HG03108 (cell line): ENCODE measurements at regions not wholly inside any gene's neighbourhood (a gene's known extent, or its start where the extent isn't known, plus 50 kb on each side); places are given as distances from the start of the nearest gene placed in this dataset.

ENCODE experiments used
- ATAC-seq: cut with Tn5 transposase; IDR thresholded peaks from one replicate; pipeline ENCODE4 v1.9.1; 2021; ENCODE audit warnings: moderate library complexity; ENCODE audit not compliant: unreplicated experiment

DNA sequence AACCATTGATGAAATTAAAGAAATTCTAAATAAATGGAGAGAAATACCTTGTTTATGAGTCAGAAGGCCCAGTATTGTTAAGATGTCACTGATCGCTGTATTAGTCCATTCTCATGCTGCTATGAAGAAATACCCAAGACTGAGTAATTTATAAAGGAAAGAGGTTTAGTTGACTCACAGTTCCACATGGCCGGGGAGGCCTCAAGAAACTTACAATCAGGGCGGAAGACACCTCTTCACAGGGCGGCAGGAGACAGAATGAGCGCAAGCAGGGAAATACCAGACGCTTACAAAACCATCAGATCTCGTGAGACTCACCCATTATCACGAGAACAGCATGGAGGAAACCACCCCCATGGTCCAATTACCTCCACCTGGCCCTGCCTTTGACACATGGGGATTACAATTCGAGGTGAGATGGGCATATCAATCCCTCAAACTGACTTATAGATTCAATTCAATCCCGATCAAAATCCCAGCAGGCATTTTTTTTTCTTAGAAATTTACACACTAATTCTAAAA is 157.2 kb downstream of the ENGASE start:
- ATAC-seq, result no peak

- ATAC-seq, result no peak
Observed at GRCh38 chr17:79230576-79230975, 156.0 kb downstream of the ENGASE start.

GRCh38 chr17:79226037-79226436 is 151.4 kb downstream of the ENGASE start:
- no peak for ATAC-seq

- no peak for ATAC-seq
Observed at GRCh38 chr17:79224903-79225302, 150.3 kb downstream of the ENGASE start.

DNA sequence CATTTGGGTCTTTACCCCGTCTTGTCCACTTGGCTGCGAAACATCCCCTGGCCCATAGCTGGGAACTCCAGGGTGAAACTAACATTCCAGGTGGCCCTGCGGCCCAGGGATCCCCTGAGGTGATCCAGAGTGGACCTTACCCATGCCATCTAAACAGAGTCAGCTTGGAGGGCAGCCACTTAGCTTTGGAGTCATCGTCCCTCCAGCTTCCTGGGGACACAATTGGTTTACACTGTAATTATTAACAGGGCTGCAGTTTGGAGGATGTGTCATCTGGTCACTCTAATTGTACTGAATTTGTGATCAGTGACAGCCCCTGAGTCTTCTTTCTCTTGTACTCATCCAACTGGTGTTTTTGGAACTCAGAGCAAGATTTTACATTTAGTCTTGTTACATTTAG is 149.9 kb downstream of the ENGASE start:
- no peak for ATAC-seq

DNA sequence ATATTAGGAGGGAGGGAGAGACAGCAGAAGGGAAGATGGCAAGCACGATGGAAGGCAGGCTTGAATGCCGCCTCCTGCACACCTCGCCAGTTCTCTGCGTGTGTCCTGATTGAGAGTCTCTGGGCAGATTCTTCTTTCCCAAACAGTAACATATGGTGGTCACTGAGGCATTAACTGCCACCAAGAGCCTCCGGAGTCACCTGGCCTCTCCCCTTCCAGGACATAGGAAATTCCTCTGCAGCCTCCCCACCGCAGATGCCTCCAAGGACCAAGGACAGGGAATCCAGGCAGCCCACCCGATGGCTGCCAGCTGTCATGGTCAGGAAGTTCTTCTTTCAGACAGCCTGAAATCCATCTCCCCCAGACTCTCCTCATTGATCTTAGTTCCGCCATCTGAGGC is 149.3 kb downstream of the ENGASE start:
- ATAC-seq, result no peak

GRCh38 chr17:79223471-79223870 is 148.8 kb downstream of the ENGASE start:
- ATAC-seq, result no peak

- no peak for ATAC-seq
Observed at GRCh38 chr17:79221597-79221996, 147.0 kb downstream of the ENGASE start.

DNA sequence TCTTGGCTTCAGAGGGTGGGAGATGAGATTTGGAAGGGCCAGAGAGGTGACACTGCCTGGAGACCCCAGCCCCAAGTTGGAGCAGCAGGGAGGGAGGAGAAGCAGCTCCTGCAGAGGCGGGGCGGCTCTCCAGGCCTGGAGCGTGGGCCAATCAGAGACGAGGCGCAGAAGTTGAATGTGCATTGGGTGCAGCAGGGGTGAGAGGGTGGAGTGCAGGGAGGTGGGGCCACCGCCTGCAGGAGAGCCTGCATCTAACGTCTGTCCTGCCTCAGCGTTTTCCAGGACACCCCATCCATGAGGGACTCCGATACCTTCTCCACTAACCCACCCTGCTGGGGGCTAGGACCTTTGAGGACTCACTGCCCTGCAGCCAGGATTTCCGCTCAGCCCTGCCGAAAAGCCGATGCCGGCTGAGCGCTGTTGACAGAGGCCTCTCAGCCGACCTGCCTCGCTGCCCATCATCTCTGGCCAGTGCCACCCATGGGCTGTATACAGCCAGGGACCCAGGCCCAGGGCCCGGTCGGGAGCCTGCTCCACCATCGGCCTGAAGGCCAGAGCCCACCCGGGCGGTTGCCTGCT is 146.2 kb downstream of the ENGASE start:
- ATAC-seq, result no peak

DNA sequence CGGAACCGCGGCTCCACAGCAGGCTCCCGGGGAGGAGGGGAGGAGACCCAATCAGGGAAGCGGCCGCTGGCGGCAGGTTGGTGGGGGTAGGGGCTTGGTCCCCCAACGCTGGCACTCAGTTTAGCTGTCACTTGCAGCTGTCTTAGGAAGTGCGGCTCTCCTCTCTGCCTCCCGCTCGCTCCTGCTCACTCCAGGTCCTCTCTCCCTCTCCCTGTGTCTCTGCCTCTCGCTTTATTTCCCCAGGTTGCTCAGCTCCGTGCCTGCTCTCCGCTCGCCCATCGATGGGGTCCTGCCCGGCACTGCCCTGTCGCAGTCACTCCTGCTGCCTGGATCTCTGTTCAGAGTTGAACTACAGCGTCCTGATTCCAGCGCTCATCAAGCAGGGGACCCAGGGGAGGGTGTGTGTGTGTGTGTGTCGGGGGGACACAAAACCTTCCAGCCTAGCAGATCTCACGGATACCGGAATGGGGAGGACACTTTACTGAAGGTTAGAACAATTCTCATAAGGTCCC is 145.6 kb downstream of the ENGASE start:
- ATAC-seq, result no peak

GRCh38 chr17:79219208-79219935 is 144.7 kb downstream of the ENGASE start:
- no peak for ATAC-seq

- no peak for ATAC-seq
Observed at GRCh38 chr17:79218825-79219200, 144.2 kb downstream of the ENGASE start.

DNA sequence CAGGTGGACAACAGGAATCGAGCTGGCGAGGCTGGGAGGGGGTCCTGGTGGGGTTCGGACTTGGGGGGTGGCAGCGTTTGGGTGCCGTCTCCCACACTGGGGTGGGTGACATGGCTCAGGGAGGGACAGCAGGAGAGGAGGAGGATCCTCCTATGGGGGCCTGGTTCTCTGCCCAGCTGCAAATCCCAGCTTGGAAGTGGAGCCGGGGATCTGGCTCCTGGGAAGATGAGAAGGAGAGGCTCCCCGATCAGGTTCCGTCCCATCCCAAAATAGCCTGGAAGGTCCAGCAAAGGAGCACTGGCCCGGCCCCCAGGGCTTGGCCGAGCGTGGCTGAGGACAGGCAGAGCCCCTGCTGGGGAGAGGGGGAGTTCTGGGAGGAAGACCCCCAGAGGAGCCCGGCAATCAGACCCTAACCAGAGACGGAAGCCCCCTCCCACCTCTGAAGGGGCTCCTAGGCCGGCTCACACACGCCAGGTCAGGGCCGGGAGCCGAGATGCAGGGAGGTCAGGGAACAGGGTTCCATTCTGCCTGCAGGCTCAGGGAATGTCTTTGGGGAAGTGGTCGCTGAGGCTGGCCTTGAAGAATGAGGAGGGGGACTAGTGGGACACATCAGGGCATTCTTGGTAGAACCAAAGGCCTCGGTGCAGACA is 143.7 kb downstream of the ENGASE start:
- no peak for ATAC-seq

- no peak for ATAC-seq
Observed at GRCh38 chr17:79217473-79218135, 143.0 kb downstream of the ENGASE start.

GRCh38 chr17:79216826-79217225 is 142.2 kb downstream of the ENGASE start:
- no peak for ATAC-seq

DNA sequence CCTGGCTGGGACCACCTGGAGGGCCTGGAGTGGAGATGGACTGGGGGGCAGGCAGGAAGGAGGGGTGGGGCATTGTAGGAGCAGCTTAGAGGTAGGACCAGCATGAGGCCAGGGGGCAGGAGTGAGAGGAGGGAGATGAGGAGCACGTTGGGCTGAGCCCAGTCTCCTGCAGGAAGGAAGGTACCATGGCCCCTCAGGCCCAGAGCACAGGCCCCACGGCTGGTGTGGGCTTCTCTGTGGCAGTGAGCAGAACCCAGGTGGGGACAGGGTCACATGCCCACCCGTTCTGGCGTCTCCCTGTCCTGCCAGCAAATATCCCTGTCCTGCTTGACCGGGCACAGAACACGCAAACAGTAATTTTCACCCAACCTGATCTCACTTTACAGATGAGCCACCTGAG is 141.8 kb downstream of the ENGASE start:
- ATAC-seq, result no peak

DNA sequence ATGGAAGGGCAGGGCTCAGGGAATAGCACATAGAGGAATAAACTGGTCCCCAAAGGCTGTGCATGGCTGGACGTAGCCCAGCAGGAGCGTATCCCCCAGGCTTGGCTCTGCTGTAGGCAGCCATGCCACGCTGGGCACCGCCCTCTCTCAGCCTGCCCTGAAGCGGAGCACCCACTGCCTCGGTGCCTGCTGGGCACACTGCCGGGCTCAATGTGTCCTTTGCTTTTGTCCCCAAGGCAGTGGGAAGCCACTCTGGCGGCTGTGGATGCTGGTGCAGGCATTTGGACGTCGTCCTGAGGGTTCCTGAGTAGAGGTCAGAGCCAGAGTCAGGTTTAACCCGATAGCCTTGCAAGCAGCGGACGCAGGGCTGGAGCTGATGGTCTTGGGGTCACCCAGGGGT is 141.0 kb downstream of the ENGASE start:
- ATAC-seq, result no peak

DNA sequence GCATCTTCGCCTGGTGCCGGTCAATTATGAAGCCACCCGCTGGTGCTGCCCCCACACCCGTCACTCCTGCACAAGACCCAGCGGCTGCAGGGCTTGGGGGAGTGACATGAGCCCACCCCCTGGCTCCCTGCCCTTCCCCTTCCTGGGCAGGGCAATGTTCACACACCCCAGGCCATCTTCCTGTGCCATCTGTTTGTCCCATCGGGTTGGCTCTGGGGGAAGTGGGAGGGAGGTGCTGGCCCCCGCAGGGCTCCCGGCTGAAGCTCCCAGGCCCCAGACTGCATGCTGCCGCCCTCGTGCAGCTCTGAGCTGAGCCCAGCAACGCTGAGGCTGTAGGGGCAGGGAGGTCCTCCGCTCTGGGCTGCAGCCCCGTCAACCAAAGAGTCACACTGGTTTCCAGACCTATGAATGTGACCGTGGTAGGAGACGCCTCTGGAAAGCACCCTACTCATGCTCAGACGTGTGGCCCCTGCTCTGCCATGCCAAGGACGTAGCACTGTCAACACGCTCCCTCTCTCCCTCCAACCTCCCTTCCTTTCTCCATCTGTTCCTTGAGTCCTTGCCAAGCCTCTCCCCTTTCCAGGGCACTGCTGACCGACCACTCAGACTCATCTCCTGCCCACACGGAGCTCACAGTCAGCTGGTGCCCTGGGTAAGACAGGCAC is 140.4 kb downstream of the ENGASE start:
- no peak for ATAC-seq

GRCh38 chr17:79214459-79214858 is 139.8 kb downstream of the ENGASE start:
- ATAC-seq, result no peak

- no peak for ATAC-seq
Observed at GRCh38 chr17:79213305-79213704, 138.7 kb downstream of the ENGASE start.
